Activated T-helper 1 cell treated with anti-CD3 and anti-CD28 coated beads, Interleukin-12 subunit alpha, Interleukin-12 subunit beta, Interleukin-2, Interleukin-4 antibody, amounts not matched to agents 30 ng/mL and 10 ng/mL and 1 ng/mL, durations not matched to agents 14 hours and 24 hours and 36 hours (primary cell): ENCODE measurements at regions not wholly inside any gene's neighbourhood (a gene's known extent, or its start where the extent isn't known, plus 50 kb on each side); places are given as distances from the start of the nearest gene placed in this dataset.

ENCODE experiments used
- DNase-seq: peaks from one replicate; pipeline ENCODE4 v3.0.0; 2021; ENCODE audit warnings: low spot score
- H3K27ac Mint-ChIP-seq: one replicate; pipeline ENCODE4 v1.8.0; 2021; ENCODE audit warnings: mild to moderate bottlenecking, mixed read lengths
- H3K27me3 Mint-ChIP-seq: one replicate; pipeline ENCODE4 v1.8.0; 2022; ENCODE audit warnings: mild to moderate bottlenecking, moderate library complexity, mixed read lengths; ENCODE audit not compliant: insufficient read depth
- H3K36me3 Mint-ChIP-seq: one replicate; pipeline ENCODE4 v1.8.0; 2021; ENCODE audit warnings: low read depth, mixed read lengths
- H3K4me1 Mint-ChIP-seq: one replicate; pipeline ENCODE4 v1.8.0; 2021; ENCODE audit warnings: low read depth, mixed read lengths
- H3K4me3 Mint-ChIP-seq: one replicate; pipeline ENCODE4 v1.8.0; 2021; ENCODE audit warnings: mild to moderate bottlenecking, moderate library complexity, mixed read lengths
- H3K9me3 Mint-ChIP-seq: one replicate; pipeline ENCODE4 v1.8.0; 2021; ENCODE audit warnings: mixed read lengths
- intact Hi-C: fragments of 100-400 bp; cut with micrococcal nuclease; formaldehyde crosslinking; loops from one replicate; pipeline ENCODE4 v1.15.1; 2024

DNA sequence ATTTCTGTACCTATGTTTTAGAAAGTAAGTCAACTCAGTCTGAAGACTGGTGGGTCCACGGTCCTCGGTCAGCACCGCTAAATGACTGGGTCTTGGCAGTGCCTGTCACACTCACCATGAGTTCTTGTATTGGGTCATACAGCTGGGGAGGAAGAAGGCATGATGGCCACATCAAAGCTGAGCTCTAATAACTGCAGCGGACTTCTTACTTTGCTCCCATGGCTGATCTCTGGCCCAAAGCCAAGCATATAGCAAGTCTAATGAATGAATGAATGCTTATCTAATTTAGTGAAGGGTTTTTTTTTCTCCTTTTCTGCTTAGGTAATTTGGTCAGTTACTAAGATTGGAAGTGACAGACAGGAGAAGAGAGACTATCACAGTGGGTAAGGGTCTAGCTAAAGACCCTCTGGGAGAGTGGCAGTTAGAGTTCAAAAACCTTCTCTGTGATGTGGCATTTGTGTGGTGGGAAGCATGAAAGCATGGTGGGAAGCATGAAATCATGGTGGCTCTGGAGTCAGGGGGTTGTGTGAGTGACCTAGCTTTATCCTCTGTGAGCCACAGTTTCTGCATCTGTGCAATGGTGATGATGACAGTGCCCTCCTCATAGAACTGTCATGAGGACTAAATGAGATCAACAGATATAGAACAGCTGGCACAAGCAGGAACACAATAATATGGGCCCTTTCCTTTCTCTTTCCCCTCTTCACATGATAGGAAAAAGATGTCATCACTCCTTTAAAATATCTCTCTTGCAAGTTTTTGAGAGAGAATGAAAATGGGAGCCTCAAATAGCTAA, 78.9 kb upstream of the JAK1 start:
- peaks cover 6% of the 10 kb centered on the region for H3K27me3 Mint-ChIP-seq
- no peak overlapping the region for H3K27ac Mint-ChIP-seq
- no peaks in the 10 kb centered on the region for H3K9me3 Mint-ChIP-seq
- intact Hi-C loops: no loop called here
- DNase-seq: no peak
- H3K4me3 Mint-ChIP-seq: no peak overlapping the region
- no peaks in the 10 kb centered on the region for H3K36me3 Mint-ChIP-seq
- H3K4me1 Mint-ChIP-seq: peaks cover 42% of the 10 kb centered on the region

DNA sequence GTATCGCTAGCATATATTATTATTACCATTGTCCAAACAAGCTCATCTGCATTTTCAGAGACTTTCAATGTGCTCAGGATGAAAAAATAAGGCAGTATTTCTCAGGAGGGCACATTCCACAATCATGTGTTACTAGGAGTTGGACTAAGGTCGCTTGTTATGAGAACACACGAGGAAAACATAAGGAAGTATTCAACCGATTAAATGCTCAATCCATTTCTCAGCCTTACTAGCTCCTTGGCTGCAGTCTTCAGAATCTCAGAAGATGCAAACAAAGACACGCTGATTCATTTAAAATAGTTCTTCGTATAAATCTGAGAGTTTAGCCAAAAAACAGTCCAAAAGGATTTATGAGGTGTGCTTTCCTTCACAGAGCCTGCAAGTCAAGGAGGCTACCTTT, 82.0 kb upstream of the JAK1 start:
- H3K27ac Mint-ChIP-seq: no peak overlapping the region
- no peak for DNase-seq
- intact Hi-C loops: no loop called here
- peaks cover 6% of the 10 kb centered on the region for H3K27me3 Mint-ChIP-seq
- peaks cover 39% of the 10 kb centered on the region for H3K4me1 Mint-ChIP-seq
- H3K4me3 Mint-ChIP-seq: no peak overlapping the region
- H3K36me3 Mint-ChIP-seq: no peaks in the 10 kb centered on the region
- H3K9me3 Mint-ChIP-seq: no peaks in the 10 kb centered on the region

DNA sequence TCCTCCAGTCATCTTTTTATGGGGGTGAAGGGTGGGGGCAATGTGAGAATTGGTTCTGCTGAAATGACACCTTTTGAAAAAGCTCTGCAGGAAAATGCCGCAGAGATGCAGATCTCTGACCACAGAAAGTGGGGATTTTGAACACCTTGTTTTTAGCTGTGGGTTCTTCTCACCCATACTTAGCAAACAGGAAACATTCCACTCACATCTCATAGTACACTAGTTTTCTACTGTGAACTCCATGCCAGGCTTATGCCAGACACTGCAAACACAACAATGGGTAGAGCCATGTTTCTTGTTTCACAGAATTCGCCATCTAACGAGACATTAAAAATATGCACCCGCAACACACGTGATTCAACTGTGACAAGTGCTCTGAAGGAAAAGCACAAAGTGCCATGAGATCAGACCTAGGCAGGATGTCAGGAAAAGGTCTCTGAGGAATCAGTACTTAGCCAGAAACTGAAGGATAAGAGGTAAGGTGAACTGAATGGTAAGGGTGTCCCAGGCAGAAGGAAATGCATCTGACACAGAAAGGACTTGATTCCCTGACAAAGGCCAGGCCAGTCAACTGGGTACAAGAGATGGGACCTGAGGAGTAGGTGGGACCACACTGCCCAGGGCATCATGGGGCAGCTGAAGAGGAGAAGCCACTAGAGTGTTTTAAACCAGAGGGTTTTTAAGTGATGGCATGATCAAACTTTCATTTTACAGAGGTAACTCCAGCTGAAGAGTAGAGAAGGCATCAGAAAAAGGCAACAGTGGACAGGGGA, 83.8 kb upstream of the JAK1 start:
- H3K4me1 Mint-ChIP-seq: peaks cover 29% of the 10 kb centered on the region

DNA sequence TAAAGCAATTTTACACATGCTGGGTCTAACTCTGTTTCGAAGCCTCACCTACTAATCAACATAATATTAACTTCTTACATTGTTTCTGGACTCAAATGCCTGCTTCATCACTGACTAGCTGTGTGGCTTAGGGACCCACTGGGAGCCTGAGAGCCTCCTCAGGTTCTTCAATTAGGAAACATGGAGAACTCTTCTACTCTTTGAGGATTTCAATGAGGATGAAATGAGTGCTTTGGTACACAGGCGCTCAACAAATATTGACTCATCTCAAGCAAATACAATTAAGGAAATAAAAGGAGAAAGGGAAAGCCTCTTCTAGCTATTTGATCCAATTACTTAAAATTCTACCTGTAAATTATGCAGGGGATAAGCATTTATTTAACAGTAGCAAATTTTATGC, 84.4 kb upstream of the JAK1 start:
- Mint-ChIP-seq H3K27me3 (peaks cover 4% of the 10 kb centered on the region), H3K9me3 (no peaks in the 10 kb centered on the region), H3K4me3 (no peak overlapping the region), H3K27ac (no peak overlapping the region), H3K4me1 (peaks cover 29% of the 10 kb centered on the region), H3K36me3 (peaks cover 6% of the 10 kb centered on the region)
- intact Hi-C loops: no loop called here
- DNase-seq: no peak

More for the DNA sequence above, 83.8 kb upstream of the JAK1 start:
- Mint-ChIP-seq H3K27ac (peak overlapping the region; percentile 54), H3K4me3 (peak overlapping the region; percentile 16), H3K27me3 (peaks cover 4% of the 10 kb centered on the region), H3K36me3 (peaks cover 2% of the 10 kb centered on the region), H3K9me3 (no peaks in the 10 kb centered on the region)
- intact Hi-C loops: no loop called here
- DNase-seq: no peak

DNA sequence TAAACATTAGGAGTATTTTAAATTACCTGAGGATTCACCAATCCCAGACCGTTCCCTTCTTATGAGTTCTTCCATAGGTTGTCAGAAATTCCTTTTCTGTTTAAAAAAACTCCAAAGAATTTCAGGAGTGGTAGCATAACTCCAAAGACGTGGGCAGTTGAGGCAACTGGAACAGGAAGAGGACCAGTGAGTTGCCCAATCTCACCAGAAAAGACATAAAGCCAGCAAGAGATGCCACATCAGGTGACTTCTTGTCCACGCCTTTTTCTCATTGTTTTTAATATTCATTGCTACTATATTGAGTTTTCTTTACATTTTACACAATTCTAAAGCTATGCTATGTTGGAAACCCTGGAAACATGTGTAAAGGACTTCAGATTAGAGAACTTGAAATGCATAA, 88.1 kb upstream of the JAK1 start:
- DNase-seq: no peak
- peaks cover 17% of the 10 kb centered on the region for H3K36me3 Mint-ChIP-seq
- peaks cover 15% of the 10 kb centered on the region for H3K4me1 Mint-ChIP-seq
- no peak overlapping the region for H3K27ac Mint-ChIP-seq
- intact Hi-C loops: no loop called here
- no peaks in the 10 kb centered on the region for H3K27me3 Mint-ChIP-seq
- no peak overlapping the region for H3K4me3 Mint-ChIP-seq
- H3K9me3 Mint-ChIP-seq: no peaks in the 10 kb centered on the region

DNA sequence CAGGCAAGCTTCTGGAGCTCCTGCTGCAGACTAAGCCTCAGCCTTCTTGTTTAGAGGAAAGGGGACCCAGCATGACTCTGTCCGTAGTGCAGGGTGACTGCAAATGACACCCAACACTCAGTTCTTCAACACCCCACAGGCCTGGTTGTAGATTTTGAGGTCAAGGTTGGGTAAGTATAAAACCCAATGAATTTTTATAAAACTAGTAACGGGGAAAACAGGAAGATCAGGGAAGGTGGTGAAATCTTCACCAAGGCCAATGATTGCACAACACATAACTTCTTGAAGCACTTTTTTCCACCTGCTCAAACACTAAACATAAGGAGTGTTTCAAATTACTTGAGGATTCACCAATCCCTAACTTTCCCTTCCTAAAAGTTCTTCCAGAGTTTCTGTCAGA, 89.4 kb upstream of the JAK1 start:
- Mint-ChIP-seq H3K4me1 (peaks cover 9% of the 10 kb centered on the region), H3K4me3 (no peak overlapping the region), H3K36me3 (peaks cover 17% of the 10 kb centered on the region), H3K9me3 (no peaks in the 10 kb centered on the region), H3K27ac (no peak overlapping the region), H3K27me3 (no peaks in the 10 kb centered on the region)
- DNase-seq: no peak
- intact Hi-C loops: no loop called here

DNA sequence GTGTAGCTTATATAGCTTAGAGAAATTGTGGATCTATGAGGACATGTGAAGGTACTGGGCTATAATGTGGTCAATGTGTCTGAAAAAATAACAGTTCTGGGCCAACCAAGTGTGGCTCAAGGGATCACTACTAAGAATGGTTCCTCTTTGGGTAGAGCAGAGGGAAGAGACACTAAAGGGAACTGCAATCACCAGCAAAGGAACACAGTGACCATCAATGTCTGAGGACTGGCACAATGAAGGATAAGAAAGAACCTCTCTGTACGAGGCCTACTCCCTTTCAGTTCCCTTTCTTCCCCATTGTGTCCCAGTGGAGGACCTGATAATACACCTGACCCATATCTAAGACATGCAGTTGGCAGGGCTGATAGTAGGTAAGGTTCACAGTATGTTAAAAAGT, 89.9 kb upstream of the JAK1 start:
- peaks cover 7% of the 10 kb centered on the region for H3K4me1 Mint-ChIP-seq
- no peaks in the 10 kb centered on the region for H3K27me3 Mint-ChIP-seq
- H3K4me3 Mint-ChIP-seq: no peak overlapping the region
- no peak overlapping the region for H3K27ac Mint-ChIP-seq
- H3K9me3 Mint-ChIP-seq: no peaks in the 10 kb centered on the region
- DNase-seq: no peak
- peaks cover 17% of the 10 kb centered on the region for H3K36me3 Mint-ChIP-seq
- intact Hi-C loops: no loop called here

DNA sequence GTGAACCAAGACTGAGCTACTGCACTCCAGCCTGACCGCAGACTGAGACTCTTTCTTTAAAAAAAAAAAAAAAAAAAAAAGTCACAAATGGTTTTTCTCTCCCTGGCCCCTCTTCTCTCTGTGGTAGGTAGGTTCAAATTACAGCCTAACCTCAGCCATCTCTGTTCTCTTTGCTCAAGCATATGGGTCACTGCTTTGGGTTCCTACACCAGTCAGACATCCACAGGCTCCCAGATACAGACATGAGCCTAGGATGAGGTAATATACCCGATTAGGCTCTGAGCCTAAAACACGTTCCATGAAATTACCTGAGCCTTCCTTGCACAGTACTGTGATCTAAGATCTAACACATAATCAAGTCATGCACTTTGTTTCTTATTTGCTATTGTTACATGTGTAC, 90.5 kb upstream of the JAK1 start:
- Mint-ChIP-seq H3K4me1 (peaks cover 7% of the 10 kb centered on the region), H3K4me3 (no peak overlapping the region), H3K9me3 (no peaks in the 10 kb centered on the region), H3K27ac (no peak overlapping the region), H3K27me3 (no peaks in the 10 kb centered on the region), H3K36me3 (peaks cover 17% of the 10 kb centered on the region)
- DNase-seq: no peak
- intact Hi-C loops: no loop called here

GRCh38 chr1:65059930-65060538, 88.0 kb upstream of the AK4 start:
- intact Hi-C loops: loop anchor here (1.0 to 10.0 kb wide), 5 partner anchors 15 to 1275 kb away; no protein-coding TSS in a partner anchor
- no peak for DNase-seq
- Mint-ChIP-seq H3K36me3 (peaks cover 19% of the 10 kb centered on the region), H3K4me3 (no peak overlapping the region), H3K4me1 (peaks cover 17% of the 10 kb centered on the region), H3K27me3 (no peaks in the 10 kb centered on the region), H3K27ac (no peak overlapping the region), H3K9me3 (no peaks in the 10 kb centered on the region)

- Mint-ChIP-seq H3K36me3 (peaks cover 10% of the 10 kb centered on the region), H3K27ac (no peak overlapping the region), H3K9me3 (no peaks in the 10 kb centered on the region), H3K4me3 (no peak overlapping the region), H3K4me1 (peaks cover 24% of the 10 kb centered on the region), H3K27me3 (no peaks in the 10 kb centered on the region)
- intact Hi-C loops: loop anchor here (10.0 kb wide), 2 partner anchors 332 to 1272 kb away; no protein-coding TSS in a partner anchor
- no peak for DNase-seq
Measured at GRCh38 chr1:65062339-65062738, 85.7 kb upstream of the AK4 start.

DNA sequence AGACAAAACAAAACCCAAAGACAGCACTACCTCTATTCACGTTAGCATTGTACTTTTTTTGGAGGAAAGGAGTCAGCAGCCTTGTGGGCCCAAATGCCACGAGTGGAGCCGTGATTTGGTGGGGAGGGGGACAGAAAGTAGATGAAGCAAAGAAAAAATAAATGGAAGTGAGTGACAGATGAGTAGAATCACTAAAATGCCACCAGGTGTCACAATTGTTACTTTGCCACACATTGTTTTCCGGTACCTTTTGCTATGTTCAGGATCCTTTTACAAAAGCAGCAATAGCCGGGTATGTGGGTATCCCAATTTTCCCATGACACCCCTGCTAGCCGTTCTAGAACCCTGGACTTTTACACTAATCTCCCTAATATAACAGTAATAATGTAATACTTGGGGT, 85.0 kb upstream of the AK4 start:
- H3K4me1 Mint-ChIP-seq: peaks cover 25% of the 10 kb centered on the region

GRCh38 chr1:65064981-65065380, 83.0 kb upstream of the AK4 start:
- Mint-ChIP-seq H3K36me3 (peaks cover 3% of the 10 kb centered on the region), H3K27ac (no peak overlapping the region), H3K4me1 (peaks cover 40% of the 10 kb centered on the region), H3K4me3 (peak overlapping the region; percentile 89), H3K27me3 (no peaks in the 10 kb centered on the region), H3K9me3 (no peaks in the 10 kb centered on the region)
- intact Hi-C loops: loop anchor here (5.0 to 10.0 kb wide), 6 partner anchors 158 to 1473 kb away; partner anchors contain the start of gene PGM1
- no peak for DNase-seq

More for the DNA sequence above, 85.0 kb upstream of the AK4 start:
- H3K27me3 Mint-ChIP-seq: no peaks in the 10 kb centered on the region
- no peak for DNase-seq
- peaks cover 7% of the 10 kb centered on the region for H3K36me3 Mint-ChIP-seq
- intact Hi-C loops: loop anchor here (10.0 kb wide), 2 partner anchors 332 to 1272 kb away; no protein-coding TSS in a partner anchor
- H3K9me3 Mint-ChIP-seq: no peaks in the 10 kb centered on the region
- H3K4me3 Mint-ChIP-seq: no peak overlapping the region
- H3K27ac Mint-ChIP-seq: no peak overlapping the region
